A549 (cell line): ENCODE measurements at regions not wholly inside any gene's neighbourhood (a gene's known extent, or its start where the extent isn't known, plus 50 kb on each side); places are given as distances from the start of the nearest gene placed in this dataset.

Source experiments
- ATAC-seq, 2 experiments: fragments of 200-7000 bp in 1 of 2; fragments of >200 bp in 1 of 2; cut with Nextera tagmentation in 1 of 2; cut with Tn5 transposase in 1 of 2; 3 replicates each; pipeline versions ENCODE4 v1.8.0 to v1.9.1; 2018 to 2020; ENCODE audit warnings: mild to moderate bottlenecking in 1 of 2, moderate library complexity in 1 of 2
- CTCF ChIA-PET: fragments of 300-600 bp; sonication (Branson Sonifier 250); formaldehyde crosslinking; extraction: SDS; loops from one replicate; lab custom pipeline; 2021; ENCODE audit warnings: antibody characterized with exemption, inconsistent platforms; lab: Yijun Ruan, JAX
- POLR2A ChIA-PET: fragments of 350-600 bp; formaldehyde crosslinking; extraction: SDS; loops from one replicate; lab custom pipeline; 2021; ENCODE audit warnings: antibody characterized with exemption, inconsistent platforms; lab: Yijun Ruan, JAX
- DNase-seq, 2 experiments: peaks; one replicate each; pipeline versions ENCODE4 v3.0.0 to v3.0.0-alpha.2; 2011 to 2016; ENCODE audit warnings: low read depth in 1 of 2, low spot score in 1 of 2
- FAIRE-seq: peaks from 2 replicates; lab custom pipeline; 2011; peaks lifted over from hg19 to GRCh38; lab: Jason Lieb, UNC
- H3K27ac ChIP-seq, 2 experiments: fragments of >200 bp; sonication (Bioruptor Twin); formaldehyde crosslinking; 3 replicates each; pipeline ENCODE4 v1.5.1; 2016 to 2017
- H3K4me1 ChIP-seq: fragments of >200 bp; sonication (Bioruptor Twin); formaldehyde crosslinking; 3 replicates; pipeline ENCODE4 v1.6.1; 2016
- H3K4me2 ChIP-seq: fragments of >200 bp; sonication (Bioruptor Twin); formaldehyde crosslinking; 3 replicates; pipeline ENCODE4 v1.6.1; 2016
- H3K4me3 ChIP-seq: fragments of >200 bp; sonication (Bioruptor Twin); formaldehyde crosslinking; 3 replicates; pipeline ENCODE4 v1.5.1; 2016
- H3K9me3 ChIP-seq: fragments of >200 bp; sonication (Bioruptor Twin); formaldehyde crosslinking; 3 replicates; pipeline ENCODE4 v1.6.1; 2016
- EP300 ChIP-seq, 2 experiments: fragments of >200 bp; sonication (Bioruptor Twin); formaldehyde crosslinking; IDR thresholded peaks; 2 replicates in 1 of 2; 3 replicates in 1 of 2; pipeline ENCODE4 v1.6.1; 2016 to 2017
- ESRRA ChIP-seq: fragments of 150-350 bp; IDR thresholded peaks from 2 replicates; pipeline ENCODE4 v1.6.1; 2014; ENCODE audit warnings: mild to moderate bottlenecking, low read length, borderline replicate concordance
- FOSL2 ChIP-seq, 2 experiments: fragments of 450-650 bp in 1 of 2; fragments of >200 bp in 1 of 2; sonication (Bioruptor Twin) in 1 of 2; formaldehyde crosslinking; IDR thresholded peaks; 2 replicates each; pipeline versions ENCODE4 v1.5.0 to v1.6.1; 2016 to 2020; ENCODE audit warnings: mild to moderate bottlenecking in 1 of 2, moderate library complexity in 1 of 2
- FOXS1 ChIP-seq: fragments of 250-450 bp; sonication (Bioruptor Pico); IDR thresholded peaks from 2 replicates; pipeline ENCODE4 v1.5.0; 2020; ENCODE audit warnings: mild to moderate bottlenecking, moderate library complexity
- GATA3 ChIP-seq: IDR thresholded peaks from 2 replicates; pipeline ENCODE4 v1.6.1; 2012; ENCODE audit warnings: borderline replicate concordance
- HOXB13 ChIP-seq: fragments of 250-450 bp; sonication (Bioruptor Pico); IDR thresholded peaks from 2 replicates; pipeline ENCODE4 v1.5.0; 2020; ENCODE audit warnings: low read depth, mild to moderate bottlenecking, moderate library complexity
- NPAS2 ChIP-seq: fragments of 250-450 bp; sonication (Bioruptor Pico); IDR thresholded peaks from 2 replicates; pipeline ENCODE4 v1.8.0; 2022; ENCODE audit warnings: mild to moderate bottlenecking, moderate library complexity, borderline replicate concordance
- PHF8 ChIP-seq: fragments of 200-600 bp; sonication (generic); IDR thresholded peaks from 2 replicates; pipeline ENCODE4 v1.6.1; 2016; ENCODE audit warnings: low read depth, mild to moderate bottlenecking, antibody characterized with exemption, moderate library complexity, borderline replicate concordance
- TP53 ChIP-seq: fragments of 250-450 bp; sonication (Bioruptor Pico); IDR thresholded peaks from 2 replicates; pipeline ENCODE4 v1.5.0; 2021; ENCODE audit warnings: mild to moderate bottlenecking, moderate library complexity
- ZC3H11A ChIP-seq: fragments of 450-650 bp; IDR thresholded peaks from 2 replicates; pipeline ENCODE4 v1.6.1; 2014; ENCODE audit warnings: antibody characterized with exemption, mild to moderate bottlenecking
- ZNF302 ChIP-seq: fragments of 250-450 bp; sonication (Bioruptor Pico); IDR thresholded peaks from 2 replicates; pipeline ENCODE4 v1.9.0; 2021; ENCODE audit warnings: inconsistent platforms, mild to moderate bottlenecking, moderate library complexity
- WGBS: methylation state at CpG from one replicate; pipeline ENCODE4 v1.1.6; 2017; ENCODE audit errors: missing lambda C conversion rate; 5-methylcytosine and 5-hydroxymethylcytosine counted together
- TF ChIP-seq, protein P1 (sequence below): fragments of >200 bp; sonication (Bioruptor Twin); formaldehyde crosslinking; IDR thresholded peaks from 3 replicates; pipeline ENCODE4 v1.6.1; 2016
- TF ChIP-seq, protein P2 (sequence below): fragments of 200-600 bp; sonication (generic); IDR thresholded peaks from 2 replicates; pipeline ENCODE4 v1.6.1; 2016; ENCODE audit warnings: antibody characterized with exemption, mild to moderate bottlenecking, moderate library complexity
- TF ChIP-seq, protein P3 (sequence below): IDR thresholded peaks from 2 replicates; pipeline ENCODE4 v1.6.1; 2012
- TF ChIP-seq, protein P4 (sequence below): fragments of 250-450 bp; sonication (Bioruptor Pico); IDR thresholded peaks from 2 replicates; pipeline ENCODE4 v1.5.0; 2021; ENCODE audit warnings: mild to moderate bottlenecking, moderate library complexity, borderline replicate concordance
- TF ChIP-seq, protein P5 (sequence below): fragments of 250-450 bp; sonication (Bioruptor Pico); IDR thresholded peaks from 2 replicates; pipeline ENCODE4 v1.5.0; 2020; ENCODE audit warnings: low read depth, mild to moderate bottlenecking, moderate library complexity

DNA sequence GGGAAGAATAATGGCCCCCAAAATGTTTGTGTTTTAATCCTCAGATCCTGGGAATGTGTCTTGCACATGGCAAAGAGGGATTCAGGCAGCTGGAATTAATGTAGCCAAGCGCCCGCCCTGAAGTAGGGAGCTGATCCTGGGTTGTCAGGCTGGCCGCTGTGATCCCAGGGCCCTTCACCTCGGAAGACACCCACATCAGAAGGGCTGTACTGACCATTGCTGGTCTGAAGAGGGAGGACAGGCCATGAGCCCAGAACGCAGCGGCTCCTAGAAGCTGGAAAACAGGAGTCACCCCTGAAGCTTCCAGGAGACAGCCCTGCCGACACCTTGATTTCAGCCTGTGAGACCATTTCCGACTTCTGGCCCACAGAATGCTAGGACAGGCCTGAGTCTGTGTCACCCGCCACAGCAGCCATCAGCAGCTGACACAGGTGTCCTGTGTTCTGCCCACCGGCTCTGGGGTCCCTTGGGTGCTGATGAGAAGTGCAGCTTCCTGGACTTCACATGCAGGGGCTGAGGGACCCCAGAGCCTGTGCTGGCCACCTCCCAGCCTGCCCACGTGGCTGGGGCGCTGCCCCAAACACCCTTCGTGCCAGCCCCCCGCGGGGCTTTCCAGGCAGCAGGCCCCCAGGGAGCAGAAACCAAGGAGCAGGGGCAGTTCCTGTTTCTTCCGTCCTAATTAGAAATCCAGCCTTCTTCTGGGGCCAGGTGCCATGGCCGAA is 86.3 kb downstream of the ERMARD start:
- Histone ChIP-seq H3K4me2 (no peak overlapping the region), H3K27ac (no peak overlapping the region), H3K4me3 (no peak overlapping the region), H3K4me1 (peaks cover 2% of the 10 kb centered on the region; the same call in 2 of the 3 replicates), H3K9me3 (no peaks in the 10 kb centered on the region)
- DNase-seq (no peak), FAIRE-seq (no peak), ATAC-seq (no peak)
- ChIA-PET CTCF (interaction anchor here (0.9 to 1.6 kb wide), 3 partner anchors 10 to 679 kb away, joined by 3 to 6 read pairs (median 4); no protein-coding TSS in a partner anchor), POLR2A (no interaction called here)
- TF ChIP-seq HOXB13 (CRISPR knock-in tag): no peak
- TF ChIP-seq ZNF302 (CRISPR knock-in tag): no peak
- no peak for TF ChIP-seq ESRRA
- no peak for TF ChIP-seq FOSL2 (IDR thresholded peaks at IDR 0.05)
- TF ChIP-seq FOSL2 (CRISPR knock-in tag; IDR thresholded peaks at IDR 0.05): no peak
- TF ChIP-seq, protein P1, sequence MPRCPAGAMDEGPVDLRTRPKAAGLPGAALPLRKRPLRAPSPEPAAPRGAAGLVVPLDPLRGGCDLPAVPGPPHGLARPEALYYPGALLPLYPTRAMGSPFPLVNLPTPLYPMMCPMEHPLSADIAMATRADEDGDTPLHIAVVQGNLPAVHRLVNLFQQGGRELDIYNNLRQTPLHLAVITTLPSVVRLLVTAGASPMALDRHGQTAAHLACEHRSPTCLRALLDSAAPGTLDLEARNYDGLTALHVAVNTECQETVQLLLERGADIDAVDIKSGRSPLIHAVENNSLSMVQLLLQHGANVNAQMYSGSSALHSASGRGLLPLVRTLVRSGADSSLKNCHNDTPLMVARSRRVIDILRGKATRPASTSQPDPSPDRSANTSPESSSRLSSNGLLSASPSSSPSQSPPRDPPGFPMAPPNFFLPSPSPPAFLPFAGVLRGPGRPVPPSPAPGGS: no peak
- TF ChIP-seq, protein P2, sequence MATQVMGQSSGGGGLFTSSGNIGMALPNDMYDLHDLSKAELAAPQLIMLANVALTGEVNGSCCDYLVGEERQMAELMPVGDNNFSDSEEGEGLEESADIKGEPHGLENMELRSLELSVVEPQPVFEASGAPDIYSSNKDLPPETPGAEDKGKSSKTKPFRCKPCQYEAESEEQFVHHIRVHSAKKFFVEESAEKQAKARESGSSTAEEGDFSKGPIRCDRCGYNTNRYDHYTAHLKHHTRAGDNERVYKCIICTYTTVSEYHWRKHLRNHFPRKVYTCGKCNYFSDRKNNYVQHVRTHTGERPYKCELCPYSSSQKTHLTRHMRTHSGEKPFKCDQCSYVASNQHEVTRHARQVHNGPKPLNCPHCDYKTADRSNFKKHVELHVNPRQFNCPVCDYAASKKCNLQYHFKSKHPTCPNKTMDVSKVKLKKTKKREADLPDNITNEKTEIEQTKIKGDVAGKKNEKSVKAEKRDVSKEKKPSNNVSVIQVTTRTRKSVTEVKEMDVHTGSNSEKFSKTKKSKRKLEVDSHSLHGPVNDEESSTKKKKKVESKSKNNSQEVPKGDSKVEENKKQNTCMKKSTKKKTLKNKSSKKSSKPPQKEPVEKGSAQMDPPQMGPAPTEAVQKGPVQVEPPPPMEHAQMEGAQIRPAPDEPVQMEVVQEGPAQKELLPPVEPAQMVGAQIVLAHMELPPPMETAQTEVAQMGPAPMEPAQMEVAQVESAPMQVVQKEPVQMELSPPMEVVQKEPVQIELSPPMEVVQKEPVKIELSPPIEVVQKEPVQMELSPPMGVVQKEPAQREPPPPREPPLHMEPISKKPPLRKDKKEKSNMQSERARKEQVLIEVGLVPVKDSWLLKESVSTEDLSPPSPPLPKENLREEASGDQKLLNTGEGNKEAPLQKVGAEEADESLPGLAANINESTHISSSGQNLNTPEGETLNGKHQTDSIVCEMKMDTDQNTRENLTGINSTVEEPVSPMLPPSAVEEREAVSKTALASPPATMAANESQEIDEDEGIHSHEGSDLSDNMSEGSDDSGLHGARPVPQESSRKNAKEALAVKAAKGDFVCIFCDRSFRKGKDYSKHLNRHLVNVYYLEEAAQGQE: no peak
- TF ChIP-seq ZC3H11A: no peak
- no peak for TF ChIP-seq EP300 (IDR thresholded peaks at IDR 0.05)
- TF ChIP-seq, protein P3, sequence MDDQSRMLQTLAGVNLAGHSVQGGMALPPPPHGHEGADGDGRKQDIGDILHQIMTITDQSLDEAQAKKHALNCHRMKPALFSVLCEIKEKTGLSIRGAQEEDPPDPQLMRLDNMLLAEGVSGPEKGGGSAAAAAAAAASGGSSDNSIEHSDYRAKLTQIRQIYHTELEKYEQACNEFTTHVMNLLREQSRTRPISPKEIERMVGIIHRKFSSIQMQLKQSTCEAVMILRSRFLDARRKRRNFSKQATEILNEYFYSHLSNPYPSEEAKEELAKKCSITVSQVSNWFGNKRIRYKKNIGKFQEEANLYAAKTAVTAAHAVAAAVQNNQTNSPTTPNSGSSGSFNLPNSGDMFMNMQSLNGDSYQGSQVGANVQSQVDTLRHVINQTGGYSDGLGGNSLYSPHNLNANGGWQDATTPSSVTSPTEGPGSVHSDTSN: no peak
- no peak for TF ChIP-seq PHF8
- TF ChIP-seq FOXS1 (CRISPR knock-in tag): no peak
- TF ChIP-seq, protein P4, sequence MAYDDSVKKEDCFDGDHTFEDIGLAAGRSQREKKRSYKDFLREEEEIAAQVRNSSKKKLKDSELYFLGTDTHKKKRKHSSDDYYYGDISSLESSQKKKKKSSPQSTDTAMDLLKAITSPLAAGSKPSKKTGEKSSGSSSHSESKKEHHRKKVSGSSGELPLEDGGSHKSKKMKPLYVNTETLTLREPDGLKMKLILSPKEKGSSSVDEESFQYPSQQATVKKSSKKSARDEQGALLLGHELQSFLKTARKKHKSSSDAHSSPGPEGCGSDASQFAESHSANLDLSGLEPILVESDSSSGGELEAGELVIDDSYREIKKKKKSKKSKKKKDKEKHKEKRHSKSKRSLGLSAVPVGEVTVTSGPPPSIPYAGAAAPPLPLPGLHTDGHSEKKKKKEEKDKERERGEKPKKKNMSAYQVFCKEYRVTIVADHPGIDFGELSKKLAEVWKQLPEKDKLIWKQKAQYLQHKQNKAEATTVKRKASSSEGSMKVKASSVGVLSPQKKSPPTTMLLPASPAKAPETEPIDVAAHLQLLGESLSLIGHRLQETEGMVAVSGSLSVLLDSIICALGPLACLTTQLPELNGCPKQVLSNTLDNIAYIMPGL (CRISPR knock-in tag): no peak
- no peak for TF ChIP-seq GATA3
- no peak for TF ChIP-seq NPAS2
- no peak for TF ChIP-seq TP53
- TF ChIP-seq, protein P5, sequence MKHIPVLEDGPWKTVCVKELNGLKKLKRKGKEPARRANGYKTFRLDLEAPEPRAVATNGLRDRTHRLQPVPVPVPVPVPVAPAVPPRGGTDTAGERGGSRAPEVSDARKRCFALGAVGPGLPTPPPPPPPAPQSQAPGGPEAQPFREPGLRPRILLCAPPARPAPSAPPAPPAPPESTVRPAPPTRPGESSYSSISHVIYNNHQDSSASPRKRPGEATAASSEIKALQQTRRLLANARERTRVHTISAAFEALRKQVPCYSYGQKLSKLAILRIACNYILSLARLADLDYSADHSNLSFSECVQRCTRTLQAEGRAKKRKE (CRISPR knock-in tag): no peak
- 52% methylated on average over 2 of the region's 17 CpGs for WGBS
